Adrenal gland (tissue), 5 donors: ENCODE measurements at regions not wholly inside any gene's neighbourhood (a gene's known extent, or its start where the extent isn't known, plus 50 kb on each side); places are given as distances from the start of the nearest gene placed in this dataset.

Experiments
- CTCF ChIP-seq, 6 experiments: fragments of 450-650 bp in 4 of 6; fragments of 200-600 bp in 2 of 6; sonication (generic) in 1 of 6; IDR thresholded peaks; 1 replicate in 5 of 6; 2 replicates in 1 of 6; pipeline versions ENCODE4 v1.5.1 to v1.8.0; 2016 to 2021; ENCODE audit warnings: antibody characterized with exemption in 6 of 6, mild to moderate bottlenecking in 2 of 6, moderate library complexity in 1 of 6
- POLR2A ChIP-seq, 2 donors: fragments of 450-650 bp; IDR thresholded peaks; one replicate each; pipeline ENCODE4 v1.6.1; 2017; ENCODE audit warnings: antibody characterized with exemption in 2 of 2, mild to moderate bottlenecking in 2 of 2, moderate library complexity in 1 of 2
- donor health status: DM: no; HTN: no; CAD: no.

- TF ChIP-seq CTCF (IDR thresholded peaks at IDR 0.05) = no peak
- TF ChIP-seq POLR2A (IDR thresholded peaks at IDR 0.05) = no peak
These were observed 69.8 kb upstream of the TNRC6B start for GRCh38 chr22:40107851-40108378.
